ENCODE measurements at regions not wholly inside any gene's neighbourhood (a gene's known extent, or its start where the extent isn't known, plus 50 kb on each side); places are given as distances from the start of the nearest gene placed in this dataset.

DNA sequence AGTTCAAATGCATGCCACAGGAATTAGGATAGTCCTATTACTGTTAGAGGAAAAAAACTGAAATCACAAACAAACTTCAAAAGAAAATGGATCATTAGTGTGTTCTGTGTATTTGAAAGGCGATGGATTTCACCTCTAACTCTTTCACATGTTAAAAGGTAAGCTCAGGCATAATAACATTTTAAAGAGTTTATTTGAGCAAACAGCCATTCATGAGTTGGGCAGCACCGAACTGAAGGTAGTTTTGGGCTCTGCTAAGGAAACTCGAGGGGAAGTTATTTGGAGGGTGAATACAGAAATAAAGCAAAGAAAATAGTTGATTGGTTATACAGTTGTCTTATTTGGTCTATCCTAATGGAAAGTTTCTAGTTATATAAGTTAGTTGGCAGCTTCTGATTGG lies 546.5 kb upstream of the POU3F2 start:
- Histone ChIP-seq H3K4me1 (no peaks in the 10 kb centered on the region), H3K4me3 (no peak overlapping the region), H3K36me3 (ENCODE audit: low read depth, missing control alignments) (no peaks in the 10 kb centered on the region), H3K27ac (no peak overlapping the region), H3K9me3 (no peaks in the 10 kb centered on the region), H3K27me3 (no peaks in the 10 kb centered on the region)
- DNase-seq: no peak
- intact Hi-C loops (cut with DNase I; ENCODE audit: low total_unique reads): no loop called here
- 89 to 90% methylated on average over 3 of the region's 3 CpGs for WGBS, 2 donors
- TF ChIP-seq POLR2A (IDR thresholded peaks at IDR 0.05) (no peak), CTCF (IDR thresholded peaks at IDR 0.05) (no peak)

DNA sequence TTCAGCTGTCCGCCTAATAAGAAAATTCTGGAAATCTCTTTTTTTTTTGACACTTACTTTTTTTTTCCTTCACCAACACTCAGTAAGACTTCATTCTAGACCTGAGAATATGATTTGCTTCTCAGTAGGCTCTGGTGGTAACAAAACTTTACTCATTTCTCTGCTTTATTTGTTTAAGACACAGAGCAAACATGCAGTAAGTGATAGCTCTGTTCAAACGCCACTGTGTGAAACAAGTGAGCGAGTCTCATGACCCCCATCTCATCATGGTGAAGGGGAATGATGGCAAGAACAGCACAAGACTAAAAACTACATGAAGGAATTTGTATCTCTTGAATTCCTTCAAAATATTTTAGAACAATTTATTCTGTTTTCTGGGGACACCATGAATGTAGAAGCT lies 541.6 kb upstream of the POU3F2 start:
- intact Hi-C loops (cut with DNase I; ENCODE audit: low total_unique reads): no loop called here
- whole genome bisulfite sequencing, 2 donors: 76 to 77% methylated on average over 3 of the region's 3 CpGs
- Histone ChIP-seq H3K4me3 (no peak overlapping the region), H3K27me3 (no peaks in the 10 kb centered on the region), H3K9me3 (no peaks in the 10 kb centered on the region), H3K36me3 (ENCODE audit: low read depth, missing control alignments) (no peaks in the 10 kb centered on the region), H3K4me1 (no peaks in the 10 kb centered on the region), H3K27ac (no peak overlapping the region)
- DNase-seq: no peak
- no peak for TF ChIP-seq POLR2A (IDR thresholded peaks at IDR 0.05)
- no peak for TF ChIP-seq CTCF (IDR thresholded peaks at IDR 0.05)

GRCh38 chr6:98295515-98296175 lies 538.7 kb upstream of the POU3F2 start:
- no peaks in the 10 kb centered on the region for H3K27me3 ChIP-seq
- TF ChIP-seq CTCF (IDR thresholded peaks at IDR 0.05) (no peak), POLR2A (IDR thresholded peaks at IDR 0.05) (no peak)
- WGBS, 2 donors: 59 to 68% methylated on average over 5 of the region's 5 CpGs
- H3K27ac ChIP-seq: no peak overlapping the region
- no peaks in the 10 kb centered on the region for H3K4me1 ChIP-seq
- H3K36me3 ChIP-seq (ENCODE audit: low read depth, missing control alignments): no peaks in the 10 kb centered on the region
- DNase-seq: no peak
- no peaks in the 10 kb centered on the region for H3K9me3 ChIP-seq
- H3K4me3 ChIP-seq: no peak overlapping the region
- intact Hi-C loops (cut with DNase I; ENCODE audit: low total_unique reads): no loop called here

GRCh38 chr6:98308564-98308963 lies 525.8 kb upstream of the POU3F2 start:
- Histone ChIP-seq H3K27me3 (no peaks in the 10 kb centered on the region), H3K4me3 (no peak overlapping the region), H3K9me3 (no peaks in the 10 kb centered on the region), H3K27ac (no peak overlapping the region), H3K36me3 (ENCODE audit: low read depth, missing control alignments) (no peaks in the 10 kb centered on the region), H3K4me1 (no peaks in the 10 kb centered on the region)
- TF ChIP-seq POLR2A (IDR thresholded peaks at IDR 0.05) (no peak), CTCF (IDR thresholded peaks at IDR 0.05) (no peak)
- no peak for DNase-seq
- intact Hi-C loops (cut with DNase I; ENCODE audit: low total_unique reads): no loop called here
- 89 to 93% methylated on average over 4 of the region's 4 CpGs for WGBS, 2 donors

- DNase-seq: no peak
- Histone ChIP-seq H3K4me3 (no peak overlapping the region), H3K4me1 (no peaks in the 10 kb centered on the region), H3K27me3 (no peaks in the 10 kb centered on the region), H3K36me3 (ENCODE audit: low read depth, missing control alignments) (no peaks in the 10 kb centered on the region), H3K9me3 (no peaks in the 10 kb centered on the region), H3K27ac (no peak overlapping the region)
- intact Hi-C loops (cut with DNase I; ENCODE audit: low total_unique reads): no loop called here
- 87 to 92% methylated on average over 5 of the region's 5 CpGs for WGBS, 2 donors
- no peak for TF ChIP-seq POLR2A (IDR thresholded peaks at IDR 0.05)
- no peak for TF ChIP-seq CTCF (IDR thresholded peaks at IDR 0.05)
Observed at GRCh38 chr6:98310443-98310842, 523.9 kb upstream of the POU3F2 start.

All from testis (tissue), 2 donors.